ENCODE measurements at regions not wholly inside any gene's neighbourhood (a gene's known extent, or its start where the extent isn't known, plus 50 kb on each side); places are given as distances from the start of the nearest gene placed in this dataset.

GRCh38 chr6:130620338-130620781 is 206.8 kb upstream of the SMLR1 start:
- TF ChIP-seq CTCF (IDR thresholded peaks at IDR 0.05) = no peak
- H3K27ac ChIP-seq = no peak overlapping the region
- no peaks in the 10 kb centered on the region for H3K9me3 ChIP-seq
- intact Hi-C loops (cut with DNase I) = no loop called here
- H3K4me1 ChIP-seq = no peaks in the 10 kb centered on the region
- H3K27me3 ChIP-seq (ENCODE audit: low read depth) = no peaks in the 10 kb centered on the region
- H3K36me3 ChIP-seq = no peaks in the 10 kb centered on the region
- DNase-seq (no peak), ATAC-seq (no peak)
- no peak overlapping the region for H3K4me3 ChIP-seq

- ATAC-seq (no peak), DNase-seq (no peak)
- intact Hi-C loops (cut with DNase I) = no loop called here
- Histone ChIP-seq H3K27ac (no peak overlapping the region), H3K9me3 (no peaks in the 10 kb centered on the region), H3K4me1 (no peaks in the 10 kb centered on the region), H3K27me3 (ENCODE audit: low read depth) (no peaks in the 10 kb centered on the region), H3K36me3 (no peaks in the 10 kb centered on the region), H3K4me3 (no peak overlapping the region)
- TF ChIP-seq CTCF (IDR thresholded peaks at IDR 0.05) = no peak
Observed at GRCh38 chr6:130622142-130622541, 205.1 kb upstream of the SMLR1 start.

DNA sequence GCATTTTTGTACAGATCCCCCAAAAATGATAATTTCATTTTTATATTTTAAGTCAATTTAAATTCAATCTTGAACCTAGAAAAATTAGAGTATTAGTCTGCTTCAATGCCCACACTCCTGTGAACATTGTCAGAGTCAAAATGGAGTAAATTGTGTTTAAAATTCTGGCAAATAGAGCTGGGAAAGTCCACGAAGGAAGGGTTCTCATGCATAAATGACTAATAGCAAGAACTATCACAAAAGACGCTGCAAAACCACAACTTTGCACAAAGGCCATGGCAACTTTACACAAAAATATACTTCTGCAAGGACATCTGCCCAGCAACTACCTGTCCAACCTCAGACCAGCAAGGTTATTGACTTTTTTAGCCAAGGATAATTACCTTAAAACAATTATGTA is 203.2 kb upstream of the SMLR1 start:
- intact Hi-C loops (cut with DNase I) = no loop called here
- no peak overlapping the region for H3K27ac ChIP-seq
- no peaks in the 10 kb centered on the region for H3K9me3 ChIP-seq
- H3K27me3 ChIP-seq (ENCODE audit: low read depth) = no peaks in the 10 kb centered on the region
- no peaks in the 10 kb centered on the region for H3K4me1 ChIP-seq
- no peaks in the 10 kb centered on the region for H3K36me3 ChIP-seq
- no peak overlapping the region for H3K4me3 ChIP-seq
- DNase-seq (no peak), ATAC-seq (no peak)
- no peak for TF ChIP-seq CTCF (IDR thresholded peaks at IDR 0.05)

DNA sequence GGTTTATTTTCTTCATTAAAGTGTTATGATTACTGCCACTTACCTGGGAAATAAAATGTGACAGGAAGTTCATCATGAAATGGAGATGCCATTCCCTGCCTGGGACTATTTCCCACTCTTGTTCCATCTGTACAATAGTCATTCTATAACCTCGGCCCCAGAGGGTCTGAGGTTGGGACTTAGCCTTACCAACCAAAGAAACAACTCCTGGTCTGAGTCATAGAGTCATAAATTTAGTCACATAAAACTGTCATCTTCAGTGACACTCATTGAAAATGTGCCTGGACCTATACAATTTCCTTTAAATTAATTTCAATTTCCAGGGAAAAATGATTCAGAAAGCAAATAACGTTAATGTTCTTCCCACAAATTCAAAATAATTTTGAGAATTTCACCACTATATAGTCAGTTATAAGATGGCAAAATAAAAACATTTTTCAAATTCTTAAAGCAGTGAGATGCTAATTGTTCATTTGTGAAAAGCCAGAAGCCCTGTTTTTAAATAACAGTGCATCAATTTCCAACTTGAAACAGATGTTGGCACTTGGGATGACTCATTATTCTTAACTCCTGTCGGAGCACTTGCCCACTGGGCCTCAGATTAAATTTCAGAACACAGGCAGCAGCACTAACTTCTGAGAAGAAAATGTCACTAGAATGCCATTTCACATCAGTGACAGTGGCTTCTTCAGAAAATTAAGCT is 201.2 kb upstream of the SMLR1 start:
- TF ChIP-seq CTCF (IDR thresholded peaks at IDR 0.05) = no peak
- Histone ChIP-seq H3K36me3 (no peaks in the 10 kb centered on the region), H3K27ac (no peak overlapping the region), H3K9me3 (no peaks in the 10 kb centered on the region), H3K4me1 (no peaks in the 10 kb centered on the region), H3K27me3 (ENCODE audit: low read depth) (no peaks in the 10 kb centered on the region), H3K4me3 (no peak overlapping the region)
- intact Hi-C loops (cut with DNase I) = no loop called here
- ATAC-seq (no peak), DNase-seq (no peak)

GRCh38 chr6:130628862-130629261 is 198.3 kb upstream of the SMLR1 start:
- no peaks in the 10 kb centered on the region for H3K27me3 ChIP-seq (ENCODE audit: low read depth)
- DNase-seq = no peak
- H3K36me3 ChIP-seq = no peaks in the 10 kb centered on the region
- H3K4me3 ChIP-seq = no peak overlapping the region
- TF ChIP-seq CTCF (IDR thresholded peaks at IDR 0.05) = no peak
- no peaks in the 10 kb centered on the region for H3K9me3 ChIP-seq
- no peak overlapping the region for H3K27ac ChIP-seq
- no peak for ATAC-seq
- intact Hi-C loops (cut with DNase I) = no loop called here
- no peaks in the 10 kb centered on the region for H3K4me1 ChIP-seq
